Lung (tissue), 11 donors: ENCODE measurements at regions not wholly inside any gene's neighbourhood (a gene's known extent, or its start where the extent isn't known, plus 50 kb on each side); places are given as distances from the start of the nearest gene placed in this dataset.

Experiments
- ATAC-seq: fragments of 200-7000 bp; cut with Tn5 transposase; one replicate; pipeline ENCODE4 v1.9.1; 2020; ENCODE audit warnings: moderate number of reproducible peaks; ENCODE audit not compliant: insufficient read depth, low FRiP score
- DNase-seq, 3 donors: peaks; one replicate each; pipeline ENCODE4 v3.0.0-alpha.2; 2013 to 2017
- H3K27ac ChIP-seq, 2 donors: one replicate each; pipeline ENCODE4 v1.5.1; 2013; ENCODE audit warnings: mild to moderate bottlenecking in 2 of 2, moderate library complexity in 2 of 2, control low read depth in 1 of 2, inconsistent platforms in 1 of 2, low read depth in 1 of 2, low read length in 1 of 2
- H3K27me3 ChIP-seq, 3 donors: one replicate each; pipeline ENCODE4 v1.5.1; 2013; ENCODE audit warnings: low read length in 2 of 3; ENCODE audit not compliant: control insufficient read depth in 3 of 3, insufficient read depth in 3 of 3
- H3K36me3 ChIP-seq, 4 donors: one replicate each; pipeline ENCODE4 v1.5.1; 2013; ENCODE audit warnings: low read length in 4 of 4, mild to moderate bottlenecking in 1 of 4, moderate library complexity in 1 of 4; ENCODE audit not compliant: control insufficient read depth in 4 of 4, insufficient read depth in 4 of 4
- H3K4me1 ChIP-seq, 5 donors: one replicate each; pipeline ENCODE4 v1.5.1; 2013; ENCODE audit warnings: low read length in 5 of 5, mild to moderate bottlenecking in 2 of 5, moderate library complexity in 1 of 5; ENCODE audit not compliant: control insufficient read depth in 5 of 5, insufficient read depth in 5 of 5
- H3K4me3 ChIP-seq: one replicate; pipeline ENCODE4 v1.5.1; 2013; ENCODE audit warnings: mild to moderate bottlenecking, control low read depth, moderate library complexity
- H3K9ac ChIP-seq, 2 donors: one replicate each; pipeline ENCODE4 v1.5.1; 2013; ENCODE audit warnings: low read length in 2 of 2, control low read depth in 1 of 2; ENCODE audit not compliant: insufficient read depth in 1 of 2
- H3K9me3 ChIP-seq, 4 donors: one replicate each; pipeline ENCODE4 v1.5.1; 2013; ENCODE audit warnings: low read length in 3 of 4, mild to moderate bottlenecking in 1 of 4, moderate library complexity in 1 of 4; ENCODE audit not compliant: control insufficient read depth in 4 of 4, insufficient read depth in 3 of 4
- CTCF ChIP-seq: IDR thresholded peaks from 2 replicates; pipeline ENCODE4 v1.5.1; 2012; ENCODE audit warnings: mild to moderate bottlenecking; ENCODE audit errors: control extremely low read depth, extremely low read depth
- WGBS, 2 donors: extraction: QIAGEN DNeasy Blood & Tissue Kit; methylation state at CpG; one replicate each; pipeline ENCODE4 v1.1.7; 2013; 5-methylcytosine and 5-hydroxymethylcytosine counted together
- donor health status: control.
- donor health status: control.
- donor health status: Bipolar disorder and iron deficiency.
- donor health status: healthy.
- donor health status: DM: yes; HTN: yes; CAD: no.

- TF ChIP-seq CTCF, result no peak
- Histone ChIP-seq H3K9ac (no peak overlapping the region), H3K27ac (no peak overlapping the region), H3K4me3 (no peak overlapping the region), H3K36me3 (no peaks in the 10 kb centered on the region), H3K4me1 (peaks cover 0 to 14% (median 2%) of the 10 kb centered on the region in 5 donors), H3K27me3 (no peaks in the 10 kb centered on the region), H3K9me3 (no peaks in the 10 kb centered on the region)
- 75 to 80% methylated on average over 3 of the region's 3 CpGs for WGBS, 2 donors
- DNase-seq, result no peak
- no peak for ATAC-seq
Measured at GRCh38 chr1:218783131-218783530, 390.5 kb upstream of the LYPLAL1 start.

DNA sequence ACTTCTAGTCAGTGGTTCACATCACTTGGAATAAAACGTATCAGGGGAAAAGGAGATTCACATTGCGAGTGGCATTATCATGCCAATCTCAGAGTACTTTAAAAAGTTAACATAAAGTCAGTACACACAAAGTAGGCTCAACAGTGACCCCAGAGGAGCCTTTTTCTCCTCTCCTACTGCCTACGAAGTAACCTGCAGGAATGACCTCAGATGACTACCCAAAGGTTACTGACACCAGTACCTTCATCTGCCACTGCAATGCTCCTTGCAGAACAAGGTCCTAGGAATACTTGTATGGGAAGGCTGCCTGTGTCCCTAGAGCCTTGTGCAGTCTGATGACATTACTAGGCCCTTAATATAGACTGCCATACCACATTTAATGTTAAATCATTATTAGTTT is 389.8 kb upstream of the LYPLAL1 start:
- Histone ChIP-seq H3K36me3 (no peaks in the 10 kb centered on the region), H3K27me3 (no peaks in the 10 kb centered on the region), H3K27ac (no peak overlapping the region), H3K4me3 (no peak overlapping the region), H3K9me3 (no peaks in the 10 kb centered on the region), H3K4me1 (peaks cover 0 to 9% (median 2%) of the 10 kb centered on the region in 5 donors), H3K9ac (no peak overlapping the region)
- no peak for DNase-seq
- ATAC-seq, result no peak
- 58 to 59% methylated on average over 3 of the region's 3 CpGs for WGBS, 2 donors
- no peak for TF ChIP-seq CTCF

DNA sequence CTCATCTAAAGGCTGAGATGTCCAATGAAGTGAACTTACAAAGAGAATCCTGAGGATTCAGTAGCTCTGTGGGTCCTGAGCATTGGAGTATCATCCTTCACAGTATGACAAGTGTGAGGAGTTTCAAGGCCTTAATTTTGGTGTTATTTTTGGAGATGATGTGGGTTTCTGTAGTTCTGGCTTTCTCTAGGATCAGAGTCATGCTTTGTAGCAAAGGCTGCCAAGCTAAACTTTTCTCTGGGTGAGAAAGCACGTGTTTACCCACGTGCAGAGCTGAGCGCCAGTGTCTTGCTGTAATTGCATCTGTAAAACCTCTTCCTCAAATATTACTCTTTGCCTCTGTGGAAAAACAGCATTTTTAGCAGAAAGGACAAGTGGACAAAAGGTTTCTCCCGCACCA is 387.8 kb upstream of the LYPLAL1 start:
- ATAC-seq (no peak), DNase-seq (no peak)
- Histone ChIP-seq H3K9ac (no peak overlapping the region), H3K4me3 (no peak overlapping the region), H3K9me3 (peaks cover 0 to 2% (median 0%) of the 10 kb centered on the region in 4 donors), H3K36me3 (no peaks in the 10 kb centered on the region), H3K27ac (no peak overlapping the region), H3K27me3 (no peaks in the 10 kb centered on the region), H3K4me1 (peaks cover 0 to 7% (median 0%) of the 10 kb centered on the region in 5 donors)
- WGBS, 2 donors, result 64 to 70% methylated on average over 4 of the region's 4 CpGs
- no peak for TF ChIP-seq CTCF

GRCh38 chr1:218787826-218788225 is 385.9 kb upstream of the LYPLAL1 start:
- Histone ChIP-seq H3K4me1 (peaks cover 0 to 2% (median 0%) of the 10 kb centered on the region in 5 donors), H3K36me3 (no peaks in the 10 kb centered on the region), H3K4me3 (no peak overlapping the region), H3K9ac (no peak overlapping the region), H3K27me3 (no peaks in the 10 kb centered on the region), H3K9me3 (peaks cover 0 to 2% (median under 1%) of the 10 kb centered on the region in 4 donors), H3K27ac (no peak overlapping the region)
- WGBS, 2 donors, result 66 to 78% methylated on average over 6 of the region's 6 CpGs
- ATAC-seq, result no peak
- no peak for TF ChIP-seq CTCF
- no peak for DNase-seq
